ENCODE measurements at regions not wholly inside any gene's neighbourhood (a gene's known extent, or its start where the extent isn't known, plus 50 kb on each side); places are given as distances from the start of the nearest gene placed in this dataset.

DNA sequence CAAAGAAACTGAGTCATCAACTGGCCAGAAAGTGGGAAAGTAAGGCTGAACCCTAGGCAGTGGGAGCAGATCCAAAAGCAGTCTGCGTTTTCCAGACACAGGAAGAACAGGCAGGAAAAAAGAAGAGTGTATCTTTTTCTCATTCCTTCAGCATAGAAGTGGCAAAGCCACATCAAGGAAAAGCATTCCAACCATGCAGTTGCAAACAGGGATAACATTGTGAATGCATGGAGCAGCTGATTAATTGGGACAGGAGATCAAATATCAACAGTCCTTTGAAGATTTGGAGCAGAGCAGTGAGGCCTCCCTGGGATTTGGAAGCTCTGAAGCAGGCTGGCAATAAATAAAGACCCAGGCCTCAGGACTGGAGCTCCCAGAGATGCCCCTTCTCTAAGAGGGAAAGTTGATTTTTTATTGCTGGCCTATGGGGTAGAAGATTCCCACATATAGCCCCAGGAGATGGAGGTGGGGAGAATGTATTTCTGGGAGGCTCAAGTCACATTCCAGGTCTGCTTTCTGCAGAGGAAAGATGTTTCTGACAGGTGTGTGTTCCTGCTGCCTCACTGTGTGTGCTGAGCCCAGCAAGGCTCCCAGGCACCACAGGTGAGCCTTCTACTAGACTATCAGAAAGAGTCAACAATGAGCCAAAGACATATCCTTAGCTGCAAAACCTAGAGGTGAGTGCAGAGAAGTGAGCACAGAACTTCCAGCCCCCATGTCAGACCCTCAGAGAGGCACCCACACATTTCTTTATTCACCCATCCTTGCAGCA, 222.5 kb downstream of the RAB28 start:
- ChIA-PET POLR2A (no interaction called here), CTCF (interaction anchor here (0.6 kb wide), 1 partner anchor 1013 kb away, joined by 6 read pairs; no protein-coding TSS in a partner anchor)

DNA sequence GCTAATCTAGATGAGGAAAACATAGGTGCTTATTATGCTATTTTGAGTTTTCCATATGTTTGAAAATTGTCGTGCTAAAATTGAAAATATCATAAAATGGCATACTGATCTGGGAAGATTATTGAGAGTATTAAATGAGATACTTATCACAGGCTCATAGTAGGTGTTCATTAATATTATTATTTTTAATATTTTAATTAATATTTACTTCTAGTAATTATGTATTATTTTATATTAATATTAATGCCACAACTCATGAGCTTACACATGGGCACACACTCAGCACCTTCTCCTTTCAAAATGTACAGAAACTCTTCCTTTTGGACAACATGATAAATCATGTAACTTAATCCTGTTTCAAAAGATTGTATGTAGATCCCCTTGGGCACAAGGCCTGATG, 223.6 kb downstream of the RAB28 start:
- ChIA-PET POLR2A (no interaction called here), CTCF (no interaction called here)

DNA sequence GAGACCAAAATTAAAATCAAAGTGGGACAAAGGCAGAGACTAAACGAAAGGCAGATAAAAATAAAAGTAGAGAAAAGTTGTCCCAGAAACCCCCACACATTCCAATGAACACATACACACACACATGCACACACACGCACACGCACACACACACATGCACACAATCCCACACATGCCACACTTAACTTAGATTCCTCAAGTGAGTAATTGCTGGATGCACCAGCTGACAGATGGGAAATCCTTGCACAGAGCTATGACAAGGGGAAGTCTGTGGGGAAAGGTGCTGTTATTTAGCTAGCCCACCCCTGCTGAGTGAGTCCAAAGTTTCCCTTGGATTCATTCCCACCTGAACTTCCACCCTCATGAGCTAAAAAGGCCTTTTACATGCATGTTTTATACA, 233.9 kb downstream of the RAB28 start:
- CTCF ChIA-PET, result no interaction called here
- POLR2A ChIA-PET, result no interaction called here

DNA sequence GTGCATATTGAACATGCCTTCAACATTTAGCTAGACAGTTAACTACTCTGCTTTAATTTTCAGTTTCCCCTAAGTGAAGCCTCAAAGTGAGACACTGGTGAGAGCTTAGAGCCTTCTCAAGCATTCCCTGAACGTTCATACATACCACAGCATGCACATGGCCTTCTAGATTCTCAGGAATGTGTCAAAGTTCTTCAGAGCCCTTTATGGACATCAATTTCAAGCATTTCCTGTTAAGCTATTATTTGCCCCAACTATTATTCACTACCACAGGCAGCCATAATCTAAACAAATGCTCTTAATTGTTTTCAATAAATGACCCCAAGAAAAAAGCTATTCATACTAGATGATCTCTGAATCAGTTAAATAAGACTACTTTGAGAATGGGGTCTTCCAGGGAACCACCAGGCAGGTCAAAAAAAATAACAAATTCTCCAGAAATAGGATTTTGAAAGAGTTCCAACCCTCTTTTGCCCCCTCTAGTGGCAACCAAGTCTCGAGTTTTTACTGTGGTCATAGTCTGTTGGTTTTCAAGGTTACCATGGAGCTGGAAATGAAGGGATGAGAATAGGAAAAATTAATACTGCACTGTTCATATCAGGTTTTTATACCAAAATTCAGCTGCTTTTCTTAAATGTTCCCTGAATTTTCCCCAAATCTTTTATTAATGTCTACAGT, 235.4 kb downstream of the RAB28 start:
- POLR2A ChIA-PET, result no interaction called here
- CTCF ChIA-PET, result no interaction called here

DNA sequence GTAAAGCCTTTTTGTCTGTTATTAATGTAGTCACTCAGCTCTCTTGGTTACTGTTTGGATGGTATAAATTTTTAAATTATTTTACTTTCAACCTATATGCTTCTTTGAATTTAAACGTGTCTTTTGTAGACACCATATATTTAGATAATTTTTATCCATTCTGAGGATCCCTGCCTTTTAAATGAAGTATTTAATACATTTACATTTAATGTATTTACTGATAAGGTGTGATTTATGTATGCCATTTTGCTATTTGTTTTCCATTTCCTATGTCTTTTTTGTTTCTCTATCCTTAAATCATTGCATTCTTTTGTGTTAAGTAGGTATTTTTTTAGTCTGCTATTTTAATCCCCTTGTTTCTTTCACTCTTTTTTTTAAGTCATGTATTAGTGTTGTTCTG, 238.0 kb downstream of the RAB28 start:
- CTCF ChIA-PET, result no interaction called here
- POLR2A ChIA-PET, result no interaction called here

DNA sequence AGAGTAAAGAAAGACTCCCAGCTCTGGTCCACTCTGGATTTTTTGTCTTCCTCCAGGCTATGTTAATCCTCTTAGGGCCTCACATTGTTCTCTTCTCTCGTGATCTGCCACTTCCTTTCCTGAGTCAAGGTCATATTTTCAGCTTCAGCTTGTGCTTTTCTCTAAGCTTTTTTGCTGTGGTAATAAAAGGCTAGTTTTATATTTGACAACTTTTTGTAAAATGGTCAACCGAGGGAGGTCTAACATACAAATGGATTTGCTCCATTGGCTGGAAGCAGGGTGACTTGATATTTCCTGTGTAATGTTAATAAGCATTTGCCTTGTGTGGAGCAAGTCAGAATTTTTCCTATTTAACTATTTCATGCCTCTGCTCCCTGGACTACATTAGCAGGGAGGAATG, 239.7 kb downstream of the RAB28 start:
- ChIA-PET CTCF (no interaction called here), POLR2A (no interaction called here)

DNA sequence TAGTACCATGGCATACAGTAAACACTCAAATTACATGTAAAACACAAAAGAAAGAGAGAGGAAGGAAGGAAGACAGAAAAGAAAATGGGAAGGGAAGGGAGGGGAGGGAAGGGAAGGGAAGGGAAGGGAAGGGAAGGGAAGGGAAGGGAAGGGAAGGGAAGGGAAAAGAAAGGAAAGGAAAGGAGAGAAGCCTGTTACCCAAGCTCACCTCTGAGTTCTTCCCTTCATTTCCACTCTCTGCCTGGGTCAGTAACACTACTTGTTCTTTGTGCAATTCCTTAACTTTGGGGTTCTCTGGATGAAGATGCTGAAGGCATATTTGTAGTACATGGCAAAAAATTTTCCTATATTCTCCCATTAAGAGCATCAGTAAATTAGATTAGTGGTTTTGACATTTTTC, 241.0 kb downstream of the RAB28 start:
- ChIA-PET CTCF (no interaction called here), POLR2A (no interaction called here)

DNA sequence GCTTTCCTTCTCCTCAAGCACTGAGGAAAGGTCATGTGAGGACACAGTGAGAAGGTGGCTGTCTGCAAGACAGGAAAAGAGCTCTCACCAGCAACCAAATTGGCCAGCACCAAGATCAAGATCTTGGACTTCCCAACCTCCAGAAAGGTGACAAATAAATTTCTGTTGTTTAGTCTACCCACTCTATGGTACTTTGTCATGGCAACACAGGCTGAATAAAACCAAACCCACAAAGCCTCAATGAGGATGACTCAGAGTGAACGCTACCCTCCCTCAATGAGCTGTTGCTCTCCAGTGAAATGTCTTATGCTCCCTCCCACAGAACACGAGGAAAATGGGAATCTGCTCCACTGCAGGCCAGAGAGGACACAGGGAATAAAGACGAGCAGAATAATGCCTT, 244.1 kb downstream of the RAB28 start:
- POLR2A ChIA-PET, result no interaction called here
- CTCF ChIA-PET, result no interaction called here

DNA sequence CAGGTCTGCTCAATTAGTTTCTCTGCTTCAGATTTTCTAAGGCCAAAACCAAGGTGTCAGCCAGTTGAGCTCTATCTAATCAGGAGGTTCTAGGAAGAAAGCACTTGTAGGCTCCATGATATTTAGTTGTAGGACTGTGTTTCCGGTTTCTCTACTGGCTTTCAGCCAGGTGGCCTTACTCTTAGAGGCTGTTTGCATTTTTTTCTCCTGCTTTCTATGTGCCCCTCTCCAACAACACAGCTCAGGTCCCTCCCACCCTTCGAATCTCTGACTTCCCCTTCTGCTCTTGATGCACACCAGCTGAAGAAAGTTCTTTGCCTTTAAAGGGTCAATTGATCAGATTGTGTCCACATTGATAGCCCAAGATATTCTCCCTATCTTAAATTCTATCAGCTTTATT, 245.2 kb downstream of the RAB28 start:
- CTCF ChIA-PET, result no interaction called here

DNA sequence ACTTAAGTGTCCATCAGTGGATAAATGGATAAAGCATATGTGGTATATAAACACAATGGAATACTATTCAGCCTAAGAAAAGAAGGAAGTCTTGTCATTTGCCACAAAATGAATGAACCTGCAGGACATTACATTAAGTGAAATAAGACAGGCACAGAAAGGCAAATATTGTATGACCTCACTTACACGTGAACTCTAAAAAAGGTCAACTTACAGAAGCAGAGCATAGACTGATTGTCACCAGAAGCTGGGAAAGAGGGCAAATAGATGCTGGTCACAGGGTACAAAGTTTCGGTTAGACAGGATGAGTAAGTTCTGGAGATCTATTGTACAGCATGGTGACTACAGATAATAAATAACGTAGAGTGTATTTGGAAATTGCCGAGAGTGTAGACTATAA, 247.7 kb downstream of the RAB28 start:
- ChIA-PET POLR2A (no interaction called here), CTCF (no interaction called here)

More for the DNA sequence above, 245.2 kb downstream of the RAB28 start:
- POLR2A ChIA-PET, result no interaction called here

DNA sequence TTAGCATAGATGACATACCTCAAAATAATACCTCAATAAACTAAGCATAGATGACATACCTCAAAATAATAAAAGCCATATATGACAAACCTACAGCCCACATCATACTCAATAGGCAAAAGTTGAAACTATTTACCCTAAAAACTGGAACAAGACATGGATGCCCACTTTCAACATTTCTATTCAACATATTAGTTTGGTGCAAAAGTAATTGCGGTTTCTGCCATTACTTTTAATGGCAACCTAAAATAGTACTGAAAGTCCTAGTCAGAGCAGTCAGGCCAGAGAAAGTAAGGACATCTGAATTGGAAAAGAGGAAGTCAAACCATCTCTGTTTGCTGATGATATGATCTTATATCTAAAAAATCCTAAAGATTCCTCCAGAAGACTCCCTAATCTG, 250.4 kb downstream of the RAB28 start:
- ChIA-PET POLR2A (no interaction called here), CTCF (no interaction called here)

DNA sequence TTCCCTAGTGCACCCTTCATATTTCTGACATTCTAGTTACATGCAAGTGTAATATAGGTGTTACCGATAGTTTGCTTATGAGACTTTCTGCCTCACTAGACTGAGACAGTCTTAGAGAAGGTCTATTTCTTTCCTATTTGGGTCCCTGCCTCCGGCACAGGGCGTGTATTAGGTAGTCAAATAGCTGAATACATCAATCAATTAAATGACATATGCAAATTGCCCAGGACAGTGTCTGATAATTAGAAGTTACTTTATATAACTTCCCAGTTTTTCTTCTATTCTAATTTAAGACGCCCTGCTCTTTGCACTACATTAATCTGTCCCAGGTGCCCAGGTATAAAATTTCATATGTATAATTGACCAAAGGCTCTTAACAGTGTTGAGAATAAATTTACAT, 264.2 kb downstream of the RAB28 start:
- ChIA-PET CTCF (no interaction called here), POLR2A (no interaction called here)

DNA sequence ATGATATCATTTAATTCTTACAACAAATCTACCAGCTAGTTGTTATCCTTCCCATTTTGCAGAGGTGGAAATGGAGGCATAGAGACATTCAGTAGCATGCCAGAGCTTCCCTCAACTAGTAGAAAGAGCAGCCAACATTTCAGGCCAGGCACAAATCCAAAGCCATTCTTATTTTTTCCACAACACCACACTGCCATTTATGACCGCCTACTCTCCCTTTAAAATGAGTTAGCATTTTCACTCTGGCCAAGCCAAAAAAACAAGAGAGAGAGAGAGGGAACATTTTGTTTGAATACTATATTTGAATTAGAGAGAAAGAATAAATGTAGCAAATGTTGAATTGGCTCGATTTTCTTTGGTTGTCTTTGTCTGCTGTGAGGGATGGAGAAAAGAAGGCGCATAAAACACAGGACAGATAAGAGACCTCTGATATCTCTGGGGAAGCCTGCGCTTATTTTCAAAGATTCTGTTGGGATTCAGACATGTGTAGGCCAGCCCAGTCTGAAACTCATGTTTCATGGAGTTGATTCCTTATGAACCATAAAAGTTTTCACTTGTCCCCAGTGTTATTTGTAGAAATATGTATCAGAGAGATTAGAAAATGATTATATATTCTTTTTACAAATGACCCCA, 265.7 kb downstream of the RAB28 start:
- POLR2A ChIA-PET, result no interaction called here
- CTCF ChIA-PET, result interaction anchor here (0.6 kb wide), 1 partner anchor 147 kb away, joined by 3 read pairs; no protein-coding TSS in a partner anchor

DNA sequence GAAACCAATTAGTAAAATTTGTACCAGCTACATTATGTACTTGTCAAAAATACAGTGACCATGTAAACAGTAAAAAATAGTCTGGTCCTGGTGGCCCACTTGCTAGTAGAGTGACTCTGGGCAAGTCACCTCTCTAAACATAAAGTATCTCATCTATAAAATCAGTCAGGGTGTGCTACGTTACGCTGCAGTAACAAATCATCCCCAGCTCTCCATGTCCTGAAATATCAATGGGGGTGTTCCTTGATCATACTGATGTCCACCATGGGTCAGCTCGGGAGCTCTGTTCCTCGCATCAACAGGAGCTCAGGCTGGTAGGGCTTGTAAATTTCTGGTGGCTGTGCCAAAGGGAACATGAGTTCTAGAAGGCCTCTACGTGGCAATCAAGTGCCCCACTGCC, 268.6 kb downstream of the RAB28 start:
- CTCF ChIA-PET, result no interaction called here
- POLR2A ChIA-PET, result no interaction called here

DNA sequence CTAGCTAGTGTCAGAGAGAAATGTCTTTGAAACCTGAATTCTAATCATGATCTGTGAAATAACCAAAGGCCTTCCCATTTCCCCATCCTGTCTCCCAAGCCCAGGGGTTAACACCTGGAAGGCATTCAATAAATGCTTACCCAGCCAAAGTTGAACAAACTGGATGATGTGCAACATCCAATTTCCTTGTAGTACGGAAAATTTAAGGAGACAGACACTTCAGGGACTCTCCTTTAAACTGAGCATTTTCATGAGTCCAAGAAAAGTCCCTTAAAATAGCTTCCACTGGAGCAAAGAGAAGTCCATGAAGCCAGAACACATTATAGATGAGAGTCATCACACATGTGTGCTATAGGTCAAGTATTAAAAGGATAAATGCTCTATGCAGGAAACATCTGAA, 271.2 kb downstream of the RAB28 start:
- POLR2A ChIA-PET, result no interaction called here
- CTCF ChIA-PET, result no interaction called here

DNA sequence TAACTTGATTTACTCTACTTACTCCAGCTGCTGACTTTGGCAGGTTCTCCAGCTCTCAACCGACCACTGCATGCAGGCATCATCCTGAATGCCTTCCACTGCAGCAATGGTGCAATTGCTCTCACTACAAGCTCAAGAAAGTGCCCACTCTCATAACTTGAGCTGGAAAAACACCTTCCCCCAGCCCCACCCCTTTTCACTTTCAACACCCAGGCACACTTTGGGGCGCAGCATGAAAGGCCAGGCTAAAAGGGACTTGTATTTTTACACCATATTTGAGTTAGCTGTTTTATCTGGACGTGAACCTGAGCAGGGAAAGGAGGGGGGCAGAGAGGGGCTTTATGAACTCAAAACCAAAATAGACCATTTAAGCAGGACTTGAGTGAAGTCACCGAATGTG, 274.5 kb downstream of the RAB28 start:
- CTCF ChIA-PET, result no interaction called here

DNA sequence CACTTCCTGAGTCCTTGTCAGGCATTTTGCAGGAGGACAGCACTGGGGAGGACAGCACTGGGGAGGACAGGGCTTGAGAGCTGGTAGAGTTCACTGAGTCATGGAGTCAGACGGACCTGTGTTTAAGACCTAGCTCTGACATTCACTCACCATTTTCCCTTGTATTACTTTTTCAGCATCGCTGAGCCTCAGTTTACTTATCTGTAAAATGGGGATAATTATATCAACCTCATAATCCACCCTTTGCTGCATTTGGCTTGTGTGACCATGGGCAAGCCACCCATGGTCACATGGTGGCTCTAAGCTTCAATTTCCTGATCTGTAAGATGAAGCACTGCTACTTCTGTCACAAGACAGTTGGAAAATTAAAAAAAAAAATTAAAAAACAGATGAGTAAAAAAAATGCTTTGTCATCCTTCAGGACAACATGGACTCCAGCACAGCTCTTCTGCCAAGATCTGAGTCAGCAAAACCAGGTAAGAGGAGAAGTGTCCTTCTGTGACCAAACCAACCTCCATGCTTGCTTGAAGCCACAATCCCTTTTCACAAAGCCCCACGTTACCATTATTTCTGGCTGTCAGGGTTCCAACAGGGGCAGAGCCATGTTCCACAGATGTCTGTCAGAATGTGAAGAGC, 275.5 kb downstream of the RAB28 start:
- ChIA-PET POLR2A (no interaction called here), CTCF (no interaction called here)

More for the DNA sequence above, 274.5 kb downstream of the RAB28 start:
- POLR2A ChIA-PET, result no interaction called here

DNA sequence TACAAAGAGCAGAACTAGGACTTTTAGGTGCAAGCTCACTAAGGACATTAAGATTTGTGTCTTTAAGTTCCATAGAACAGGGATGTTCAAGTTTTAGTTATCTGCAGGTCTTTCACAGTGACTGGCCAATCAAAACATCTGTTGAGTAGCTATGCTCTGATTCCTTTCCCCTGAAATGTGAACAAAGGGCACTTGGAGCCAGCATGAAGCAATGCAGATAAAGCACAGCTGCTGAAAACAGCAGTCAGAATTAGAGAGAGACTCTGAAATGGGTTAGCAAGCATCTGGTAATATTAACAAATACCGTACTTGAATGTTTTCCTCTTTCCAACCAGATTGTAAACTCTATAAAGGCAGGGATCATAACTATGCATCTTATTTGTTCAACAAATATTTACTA, 276.9 kb downstream of the RAB28 start:
- ChIA-PET POLR2A (no interaction called here), CTCF (no interaction called here)

DNA sequence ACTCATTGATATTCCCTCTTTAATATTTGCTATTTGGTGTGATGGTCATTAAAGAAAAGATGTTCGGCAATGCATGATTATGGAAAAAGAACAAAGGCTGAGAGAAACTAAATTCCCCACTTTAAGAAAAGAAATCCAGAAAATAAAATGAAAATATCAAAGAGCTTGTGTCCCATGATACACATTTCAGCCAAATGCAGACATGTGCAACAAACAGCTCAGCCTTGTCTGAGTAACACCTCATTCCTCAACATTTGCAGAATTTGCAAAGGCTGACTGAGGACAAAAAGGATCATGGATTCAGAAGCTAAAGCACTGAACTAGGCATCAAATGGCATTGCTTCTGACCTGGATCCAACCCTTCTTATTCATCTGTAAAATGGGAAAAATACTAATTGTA, 281.0 kb downstream of the RAB28 start:
- ChIA-PET POLR2A (no interaction called here), CTCF (no interaction called here)

DNA sequence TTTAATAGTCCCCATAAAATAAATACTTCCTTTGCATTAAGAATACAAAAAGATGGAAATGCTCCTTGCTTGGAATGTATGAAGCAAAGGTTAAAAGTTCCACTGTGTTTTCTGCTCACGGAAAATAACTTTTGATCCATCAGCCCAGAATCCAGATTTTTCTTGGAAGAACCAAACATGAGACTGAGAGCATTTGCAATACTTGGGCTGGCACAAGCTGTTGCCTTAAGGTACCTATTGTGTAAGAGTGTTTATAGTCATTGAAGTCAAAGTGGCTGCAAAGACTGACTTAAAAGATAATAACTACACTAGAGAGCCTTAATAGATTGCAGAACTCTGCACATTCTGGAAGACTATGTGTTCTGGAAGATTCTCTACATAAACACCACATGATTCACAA, 281.4 kb downstream of the RAB28 start:
- ChIA-PET POLR2A (no interaction called here), CTCF (no interaction called here)

DNA sequence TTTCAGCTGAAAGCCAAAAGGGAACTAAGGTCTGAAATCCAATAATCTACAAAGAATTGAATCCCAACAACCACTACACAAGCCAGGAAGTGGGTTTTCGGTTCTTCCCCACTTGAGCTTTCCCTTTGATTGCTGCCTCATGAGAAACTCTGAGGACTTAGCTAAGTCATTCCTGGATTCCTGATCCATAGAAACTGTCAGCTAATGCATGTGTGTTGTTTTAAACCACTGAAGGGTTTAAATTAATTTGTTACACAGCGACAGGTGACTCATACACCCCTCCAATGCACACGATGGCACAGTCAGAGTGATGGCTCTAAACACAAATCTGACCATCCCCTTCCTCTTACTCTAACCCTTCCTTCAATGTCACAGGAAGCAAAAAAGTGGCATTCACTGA, 282.9 kb downstream of the RAB28 start:
- ChIA-PET POLR2A (no interaction called here), CTCF (no interaction called here)

All from activated CD8-positive, alpha-beta memory T cell treated with anti-CD3 and anti-CD28 coated beads for 36 hours (primary cell).